HG02642 (cell line): ENCODE measurements at regions not wholly inside any gene's neighbourhood (a gene's known extent, or its start where the extent isn't known, plus 50 kb on each side); places are given as distances from the start of the nearest gene placed in this dataset.
"Not testable (repeated sequence)": the region's sequence is repeated elsewhere in the genome, so short reads cannot be mapped to it uniquely, and the experiment has no call there.

Experiments used
- ATAC-seq: cut with Tn5 transposase; IDR thresholded peaks from one replicate; pipeline ENCODE4 v1.9.1; 2021; ENCODE audit warnings: mild to moderate bottlenecking; ENCODE audit not compliant: unreplicated experiment, poor library complexity

DNA sequence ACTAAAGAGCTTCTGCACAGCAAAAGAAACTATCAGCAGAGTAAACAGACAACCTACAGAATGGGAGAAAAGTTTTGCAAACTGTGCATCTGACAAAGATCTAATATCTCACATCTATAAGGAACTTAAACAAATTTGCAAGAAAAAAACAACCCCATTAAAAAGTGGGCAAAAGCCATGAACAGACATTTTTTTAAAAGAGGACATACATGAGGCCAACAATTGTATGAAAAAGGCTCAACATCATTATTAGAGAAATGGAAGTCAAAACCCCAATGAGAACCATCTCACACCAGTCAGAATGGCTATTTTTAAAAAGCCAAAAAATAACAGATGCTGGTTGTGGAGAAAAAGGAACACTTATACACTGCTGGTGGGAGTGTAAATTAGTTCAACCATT is 483.8 kb downstream of the ADCYAP1 start:
- not testable (repeated sequence) for ATAC-seq

DNA sequence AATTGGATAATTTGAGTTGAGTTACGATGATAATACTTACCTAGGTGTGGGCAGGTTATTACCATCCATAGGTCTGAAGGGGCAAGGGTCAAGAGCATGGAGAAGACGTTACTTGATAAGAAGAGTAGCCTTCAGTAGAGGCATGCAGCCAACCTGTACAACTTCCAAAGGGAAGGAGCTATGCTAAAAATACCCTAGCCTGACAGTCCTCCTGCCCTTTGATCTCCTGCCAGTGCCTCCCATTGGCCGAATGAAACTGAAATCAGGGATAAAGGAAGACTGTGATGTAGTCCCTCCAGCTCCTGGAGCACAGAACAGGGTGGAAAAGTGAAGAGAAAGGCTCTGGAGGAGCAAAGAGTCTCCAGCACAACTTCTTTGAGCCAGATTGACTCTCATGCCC is 487.4 kb downstream of the ADCYAP1 start:
- ATAC-seq = no peak

DNA sequence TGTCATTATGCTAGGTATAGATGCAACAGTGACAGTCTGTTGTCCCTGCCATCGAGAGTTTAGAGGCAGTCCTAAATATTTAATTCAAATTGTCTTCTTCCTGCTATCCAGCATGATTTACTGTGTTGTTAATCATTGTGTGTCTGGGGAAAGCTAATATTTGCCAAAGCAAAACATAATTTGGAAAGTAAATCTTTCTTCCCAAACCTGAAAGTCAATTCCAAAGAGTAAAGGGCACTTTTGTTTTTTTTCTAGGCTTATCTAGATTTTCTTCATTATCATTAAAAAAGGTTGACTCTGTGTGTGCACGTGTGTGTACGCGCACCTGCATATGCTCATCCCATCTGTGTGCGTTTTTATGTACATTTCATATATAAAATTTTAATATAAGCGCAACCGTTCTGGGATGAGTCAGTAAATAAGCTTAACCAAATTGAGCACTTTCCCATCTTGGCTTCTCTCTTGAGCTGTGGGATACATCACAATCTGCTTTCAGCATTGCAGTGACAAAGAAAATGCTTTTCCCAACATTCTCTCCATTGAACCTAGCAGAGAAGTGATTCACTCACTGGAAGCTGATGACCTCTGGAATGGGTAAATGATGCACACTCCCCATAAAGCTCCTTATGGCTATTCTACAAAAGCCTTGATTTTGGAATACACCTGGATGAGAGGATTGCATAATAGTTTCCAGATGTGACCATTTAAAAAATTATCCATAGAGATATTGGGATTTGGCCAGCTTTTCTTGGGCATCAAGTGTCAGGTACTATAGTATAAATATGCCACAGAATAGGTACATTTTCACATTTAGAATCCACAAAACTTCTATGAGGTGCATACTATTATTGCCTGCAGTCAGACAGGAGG is 488.4 kb downstream of the ADCYAP1 start:
- ATAC-seq = no peak

DNA sequence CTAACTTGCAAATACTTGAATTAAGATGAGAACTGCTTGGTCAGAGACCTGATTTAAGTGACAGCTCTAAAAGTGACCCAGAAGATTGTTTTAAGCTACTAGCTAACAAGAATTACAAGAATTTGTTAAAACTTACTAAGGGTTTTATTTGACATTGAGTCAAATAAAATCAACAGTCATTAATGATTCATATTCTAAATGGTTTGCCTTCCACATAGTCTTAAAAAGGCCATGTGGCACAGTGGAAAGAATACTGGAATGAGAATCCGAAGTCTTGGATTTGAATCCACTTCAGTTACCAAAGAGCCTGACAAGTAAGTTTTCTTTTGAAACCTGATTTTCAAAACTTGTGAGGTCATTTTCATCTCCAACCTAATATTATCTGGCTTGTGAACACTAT is 489.3 kb downstream of the ADCYAP1 start:
- no peak for ATAC-seq

DNA sequence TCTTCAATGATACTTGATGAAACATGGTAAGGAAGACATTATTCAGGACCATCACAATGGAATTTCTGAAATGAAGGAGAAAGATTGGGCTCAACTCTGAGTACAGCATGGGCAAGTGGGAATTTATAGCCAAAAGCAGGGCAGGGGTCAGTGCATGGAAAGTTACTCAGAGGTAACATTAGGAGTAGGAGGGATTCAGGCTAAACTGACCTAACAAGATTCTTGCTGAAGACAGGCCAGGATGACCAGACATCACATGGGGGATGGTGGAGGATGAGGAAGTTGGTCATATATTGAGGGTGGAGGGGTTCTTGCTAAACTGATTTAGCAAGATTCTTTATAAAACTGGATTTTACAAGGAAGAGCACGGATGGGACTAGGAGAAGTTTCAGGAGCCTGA is 489.8 kb downstream of the ADCYAP1 start:
- no peak for ATAC-seq

DNA sequence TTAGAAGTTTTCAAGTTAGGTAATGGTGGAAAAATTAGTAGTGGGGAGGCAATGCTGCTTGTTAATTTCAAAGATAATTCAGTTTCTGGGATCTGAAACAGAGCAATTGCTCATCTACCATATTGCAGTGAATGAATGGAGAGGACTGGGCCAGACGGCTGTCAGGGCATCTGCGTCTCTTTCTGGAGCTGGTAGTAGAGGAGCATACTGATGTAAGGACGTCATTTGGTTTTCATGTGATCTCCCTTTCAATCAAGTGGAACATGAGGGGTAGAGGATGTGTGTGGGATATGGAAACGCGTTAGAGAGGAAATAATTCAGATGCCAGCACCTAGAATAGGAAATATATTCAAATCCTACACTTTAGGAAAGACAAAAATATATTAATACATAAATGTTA is 490.3 kb downstream of the ADCYAP1 start:
- ATAC-seq = no peak

DNA sequence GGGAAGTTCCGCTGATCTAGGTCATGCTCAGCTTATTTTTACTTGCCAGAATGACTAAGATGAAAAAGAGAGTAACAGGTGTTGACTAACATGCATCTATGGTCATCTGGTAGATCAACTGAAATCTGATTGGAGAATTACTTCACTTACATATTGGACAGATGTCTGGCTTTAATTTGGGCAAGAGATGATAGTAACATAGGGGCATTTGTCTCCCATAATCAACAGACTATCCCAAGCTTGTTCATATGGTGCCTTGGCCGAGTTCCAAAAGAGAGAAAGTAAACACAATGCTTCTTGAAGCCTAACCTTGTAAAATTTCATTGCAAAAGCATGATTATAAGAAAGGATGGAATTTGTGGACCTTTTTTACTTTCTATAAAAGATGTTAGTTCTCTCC is 503.7 kb downstream of the ADCYAP1 start:
- ATAC-seq = no peak

DNA sequence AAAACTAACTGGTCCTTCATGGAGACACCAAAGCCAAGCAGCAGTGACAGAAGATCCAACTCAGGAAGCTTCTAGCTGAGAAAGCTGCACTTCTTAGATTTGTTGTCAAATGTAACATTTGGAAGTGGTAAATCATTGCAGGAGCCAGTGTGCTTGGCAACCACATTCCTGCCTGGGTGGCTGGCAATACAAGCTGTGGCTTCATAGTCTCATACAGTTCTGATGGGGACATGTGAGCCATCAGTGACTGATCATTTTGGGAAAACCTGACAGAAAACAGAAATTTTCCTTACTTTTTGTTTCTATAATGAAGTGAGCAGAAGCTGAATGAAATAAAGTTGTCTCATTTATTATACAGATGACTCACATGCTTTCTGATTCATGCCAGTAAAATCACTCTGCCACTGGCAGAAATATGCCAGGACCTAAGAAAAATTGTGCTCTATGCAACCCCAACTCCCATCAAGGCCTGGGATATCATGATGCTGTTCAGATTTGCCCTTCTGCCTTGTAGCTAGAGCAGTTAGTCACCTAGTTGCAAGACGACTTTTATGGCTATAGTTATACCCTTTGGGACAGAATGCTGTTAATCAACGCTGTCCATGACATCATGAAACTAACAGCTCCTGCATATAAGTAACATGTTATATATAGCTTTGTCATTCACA is 508.1 kb downstream of the ADCYAP1 start:
- no peak for ATAC-seq

DNA sequence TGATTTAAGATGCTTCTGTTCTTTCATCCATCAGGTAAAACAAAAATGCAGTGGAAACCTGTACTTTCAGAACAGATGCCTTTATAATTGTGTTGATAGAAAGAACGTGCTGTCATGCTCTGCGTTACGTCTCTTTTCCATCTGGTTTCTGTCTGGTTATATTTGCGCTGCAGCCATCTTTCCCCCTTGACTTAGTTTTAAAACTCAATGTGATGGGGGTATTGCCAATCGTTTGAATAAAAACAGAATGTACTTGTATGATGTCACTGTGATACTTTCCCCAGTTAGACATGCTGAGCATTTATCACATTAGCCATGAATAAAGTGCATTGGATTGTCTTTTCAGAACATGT is 508.6 kb downstream of the ADCYAP1 start:
- ATAC-seq = no peak

DNA sequence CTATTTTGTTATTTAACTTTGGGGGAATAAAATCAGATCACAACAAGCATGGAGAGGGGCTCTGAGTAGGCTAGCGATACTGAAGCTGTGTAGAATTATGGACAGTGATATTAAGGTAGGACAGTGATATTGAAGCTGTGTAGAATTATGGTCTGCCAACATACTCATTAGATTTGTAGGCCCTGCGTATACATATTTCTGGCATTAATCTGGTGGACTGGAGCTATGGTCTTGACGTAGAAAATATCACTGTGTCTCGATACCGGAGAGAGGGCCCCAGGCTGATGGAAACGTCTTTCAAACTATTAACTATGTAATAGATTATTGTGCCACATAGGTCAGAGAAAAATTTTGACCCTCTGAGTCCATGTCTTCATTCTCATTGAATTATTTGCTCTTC is 511.4 kb downstream of the ADCYAP1 start:
- ATAC-seq = no peak

DNA sequence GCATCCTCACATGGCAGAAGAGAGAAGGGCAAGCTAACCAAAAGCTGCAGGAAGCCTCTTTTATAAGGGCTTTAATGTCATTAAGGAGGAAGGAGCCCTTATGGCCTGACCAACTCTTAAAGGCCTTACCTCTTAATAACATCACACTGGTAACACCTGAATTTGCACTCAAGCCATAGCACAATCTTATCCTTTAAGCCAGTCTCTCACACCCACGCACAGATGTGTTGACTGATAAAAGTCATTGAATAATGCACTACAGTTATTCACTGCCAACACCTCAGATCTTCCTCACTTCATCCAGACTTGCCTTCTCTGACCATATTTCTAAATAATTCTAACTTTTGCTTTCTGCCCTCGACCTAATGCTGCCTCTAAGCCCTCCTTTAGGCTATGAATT is 516.8 kb downstream of the ADCYAP1 start:
- no peak for ATAC-seq

DNA sequence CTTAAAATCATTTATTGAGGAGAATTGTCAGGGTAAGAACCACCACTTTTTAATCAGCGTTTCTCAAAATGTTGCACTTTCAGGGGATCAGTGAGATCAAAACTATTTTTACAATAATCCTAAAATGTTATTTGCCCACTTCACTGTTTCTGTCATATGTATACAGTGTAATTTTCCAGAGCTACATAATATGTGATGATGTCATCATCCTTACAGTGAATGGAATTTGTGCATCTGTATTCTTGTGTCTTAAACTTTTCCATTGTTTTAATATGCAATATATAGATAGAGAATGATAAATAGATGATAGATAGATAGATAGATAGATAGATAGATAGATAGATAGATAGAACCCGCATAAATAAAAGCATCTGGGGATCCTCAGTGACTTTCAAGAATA is 518.0 kb downstream of the ADCYAP1 start:
- ATAC-seq = no peak

DNA sequence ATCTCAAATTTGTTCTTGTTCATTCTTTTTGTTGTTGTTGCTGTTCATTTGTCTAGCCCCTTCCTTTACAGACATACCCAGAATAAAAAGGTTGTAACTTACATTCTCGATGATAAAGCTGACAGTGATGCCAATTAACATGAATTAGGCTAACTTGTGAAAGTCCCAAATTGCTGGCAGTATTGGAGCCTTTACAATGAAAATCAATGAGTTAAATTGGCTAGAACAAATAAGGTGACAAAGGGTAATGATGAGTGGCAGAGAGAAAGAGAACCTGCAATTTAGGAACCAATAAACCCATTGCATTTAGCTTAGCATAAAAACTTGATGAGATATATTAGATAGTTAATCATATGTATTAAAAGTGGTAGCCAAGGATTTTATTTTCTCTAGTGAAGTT is 521.0 kb downstream of the ADCYAP1 start:
- no peak for ATAC-seq

DNA sequence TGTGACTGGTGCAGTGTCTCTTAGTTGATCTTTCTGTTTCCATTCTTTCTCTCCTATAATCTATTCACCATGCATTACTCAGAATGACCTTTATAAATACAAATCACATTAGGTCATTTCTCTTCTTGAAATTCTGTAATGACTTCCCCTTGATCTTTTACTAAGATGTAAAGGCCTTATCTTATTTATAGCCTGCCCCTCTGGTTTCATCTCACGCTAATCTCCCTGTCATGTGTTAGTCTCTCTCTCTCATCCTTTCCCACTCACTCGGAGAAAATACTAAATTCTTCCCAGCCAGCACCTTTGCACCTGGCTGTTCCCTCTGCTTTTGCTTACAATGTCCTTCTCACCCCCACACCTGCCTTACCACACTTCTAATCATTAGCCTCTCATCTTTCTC is 530.8 kb downstream of the ADCYAP1 start:
- no peak for ATAC-seq

DNA sequence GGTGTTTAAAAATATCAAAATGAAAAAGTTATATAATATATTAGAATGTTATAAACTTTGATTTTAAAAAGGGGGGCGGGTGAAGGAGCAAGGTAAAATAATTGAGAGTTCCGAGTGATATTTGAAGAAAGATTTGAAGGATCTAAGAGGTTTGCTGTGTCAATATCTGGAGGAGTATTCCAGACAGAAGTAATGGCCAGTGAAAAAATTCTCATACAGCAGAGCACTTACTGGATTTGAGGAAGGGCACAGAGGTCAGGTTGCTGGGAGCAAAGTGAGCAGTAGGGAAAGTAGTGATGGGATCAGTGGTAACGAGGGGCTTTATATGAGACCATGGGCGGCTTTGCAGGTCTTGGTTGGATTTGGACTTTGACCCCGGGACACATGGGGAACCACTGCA is 531.5 kb downstream of the ADCYAP1 start:
- no peak for ATAC-seq

DNA sequence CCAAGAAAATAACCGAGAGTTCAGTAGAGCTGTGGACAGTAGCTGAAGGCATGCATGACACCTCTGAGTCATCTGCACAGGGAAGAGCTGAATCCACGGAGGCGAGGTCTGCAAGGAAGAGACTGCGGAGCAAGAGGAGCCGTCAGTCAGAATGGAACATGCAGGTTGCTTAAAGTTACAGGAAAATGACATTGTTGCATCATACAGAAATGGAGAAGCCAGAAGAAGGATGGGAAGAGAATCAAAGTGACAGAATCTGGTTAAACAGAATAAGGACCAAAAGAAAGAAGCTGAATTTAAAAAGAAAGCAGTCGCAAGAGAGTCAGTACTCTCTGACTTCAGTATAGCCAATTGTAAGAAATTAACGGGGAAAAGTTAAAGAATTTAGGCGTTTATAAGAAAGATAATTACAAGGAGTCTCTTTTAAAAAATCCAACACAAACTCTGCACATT is 533.8 kb downstream of the ADCYAP1 start:
- no peak for ATAC-seq

DNA sequence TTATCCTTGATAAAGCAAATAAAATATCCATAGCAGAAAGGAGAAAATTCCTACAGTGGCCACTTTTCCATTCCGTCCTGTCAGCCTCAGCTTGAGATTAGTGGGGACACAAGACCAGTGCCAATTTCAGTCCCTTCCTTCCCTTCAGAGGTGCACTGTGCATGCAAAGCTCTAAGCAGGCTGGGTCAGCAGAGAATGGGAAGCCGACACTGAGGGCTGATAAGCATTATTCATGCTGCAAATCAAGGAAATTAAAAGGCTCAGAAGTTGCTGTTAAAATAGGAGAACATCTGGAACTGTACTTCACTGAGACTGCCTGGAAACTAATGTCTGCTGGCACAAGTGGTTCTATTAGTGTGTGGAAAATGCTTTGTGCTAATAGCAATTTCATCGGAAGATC is 534.3 kb downstream of the ADCYAP1 start:
- no peak for ATAC-seq

DNA sequence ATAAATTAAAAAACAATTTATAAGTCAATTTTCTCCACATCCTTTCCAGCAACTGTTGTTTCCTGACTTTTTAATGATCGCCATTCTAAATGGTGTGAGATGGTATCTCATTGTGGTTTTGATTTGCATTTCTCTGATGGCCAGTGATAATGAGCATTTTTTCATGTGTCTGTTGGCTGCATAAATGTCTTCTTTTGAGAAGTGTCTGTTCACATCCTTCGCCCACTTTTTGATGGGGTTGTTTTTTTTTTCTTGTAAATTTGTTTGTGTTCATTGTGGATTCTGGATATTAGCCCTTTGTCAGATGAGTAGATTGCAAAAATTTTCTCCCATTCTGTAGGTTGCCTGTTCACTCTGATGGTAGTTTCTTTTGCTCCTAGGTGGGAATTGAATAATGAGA is 539.4 kb downstream of the ADCYAP1 start:
- not testable (repeated sequence) for ATAC-seq

DNA sequence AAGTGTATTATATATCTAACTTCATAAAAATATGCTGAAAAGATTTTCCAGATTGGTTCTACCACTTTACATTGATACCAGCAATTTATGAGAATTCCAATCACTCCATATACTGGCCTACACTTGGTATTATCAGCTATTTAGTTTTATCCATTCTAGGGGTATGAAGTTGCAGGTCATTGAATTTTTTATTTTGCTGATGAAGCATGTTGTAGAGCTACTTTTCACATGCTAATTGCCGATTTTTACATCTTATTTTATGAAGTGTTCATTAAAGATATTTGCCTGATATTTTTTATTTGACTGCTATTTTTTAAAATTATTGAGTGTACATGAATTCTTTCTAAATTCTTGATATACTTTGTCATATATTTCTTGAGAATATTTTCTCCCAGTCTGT is 542.1 kb downstream of the ADCYAP1 start:
- ATAC-seq = no peak

DNA sequence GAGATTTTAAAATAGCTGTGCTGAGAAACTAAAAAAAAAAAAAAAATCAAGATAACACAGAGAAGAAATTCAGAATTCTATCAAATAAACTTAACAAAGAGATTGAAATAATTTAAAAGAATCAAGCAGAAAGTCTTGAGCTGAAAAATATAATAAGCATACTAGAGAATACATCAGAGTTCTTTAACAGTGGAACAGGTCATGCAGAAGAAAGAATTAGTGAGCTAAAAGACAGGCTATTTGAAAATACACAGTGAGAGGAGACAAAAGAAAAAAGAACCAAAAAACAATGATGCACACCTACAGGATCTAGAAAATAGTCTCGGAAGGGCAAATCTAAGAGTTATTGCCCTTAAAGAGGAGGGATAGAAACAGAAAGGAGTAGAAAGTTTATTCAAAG is 548.1 kb downstream of the ADCYAP1 start:
- no peak for ATAC-seq

DNA sequence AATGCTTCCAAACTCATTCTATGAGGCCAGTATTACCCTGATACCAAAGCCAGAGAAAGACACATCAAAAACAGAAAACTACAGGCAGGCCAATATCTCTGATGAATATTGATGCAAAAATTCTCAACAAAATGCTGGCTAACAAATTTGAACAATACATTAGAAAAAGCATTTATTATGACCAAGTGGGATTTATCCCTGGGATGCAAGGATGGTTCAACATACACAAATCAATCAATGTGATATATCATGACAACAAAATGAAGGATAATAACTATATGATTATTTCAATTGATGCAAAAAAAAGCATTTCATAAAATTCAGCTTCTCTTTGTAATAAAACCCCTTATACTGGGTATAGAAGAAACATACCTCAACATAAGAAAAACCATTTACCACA is 550.9 kb downstream of the ADCYAP1 start:
- no peak for ATAC-seq

DNA sequence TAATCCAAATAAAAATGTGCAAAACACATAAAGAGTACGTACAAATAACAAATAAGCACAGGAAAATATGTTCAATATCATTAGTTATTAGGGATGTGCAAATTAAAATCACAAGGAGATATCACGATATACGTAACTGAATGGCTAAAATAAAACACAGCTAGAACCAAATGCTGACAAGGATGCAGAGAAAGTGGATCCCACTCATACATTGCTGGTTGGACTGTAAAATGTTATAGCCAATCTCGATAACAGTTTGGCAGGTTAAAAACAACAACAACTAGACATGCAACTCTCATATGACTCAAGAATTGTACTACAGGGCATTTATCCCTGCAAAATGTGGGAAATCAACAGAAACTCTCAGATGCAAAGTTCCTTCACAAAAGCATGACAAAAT is 553.9 kb downstream of the ADCYAP1 start:
- ATAC-seq = no peak
